Ovary (tissue), 7 donors: ENCODE measurements at regions not wholly inside any gene's neighbourhood (a gene's known extent, or its start where the extent isn't known, plus 50 kb on each side); places are given as distances from the start of the nearest gene placed in this dataset.

Experiments used
- DNase-seq, 5 donors: peaks; one replicate each; pipeline ENCODE4 v3.0.0-alpha.2; 2019 to 2020
- H3K27ac ChIP-seq, 2 donors: fragments of 200-600 bp; one replicate each; pipeline versions ENCODE4 v1.5.1 to v1.8.0; 2019 to 2022
- H3K27me3 ChIP-seq: fragments of 200-600 bp; one replicate; pipeline ENCODE4 v1.8.0; 2022
- H3K36me3 ChIP-seq: fragments of 200-600 bp; sonication (generic); one replicate; pipeline ENCODE4 v1.5.1; 2019
- H3K4me1 ChIP-seq: one replicate; pipeline ENCODE4 v1.8.1; 2013; ENCODE audit warnings: mild to moderate bottlenecking, moderate library complexity; ENCODE audit not compliant: insufficient read depth
- H3K4me3 ChIP-seq: fragments of 200-600 bp; sonication (generic); one replicate; pipeline ENCODE4 v1.5.1; 2017
- H3K9me3 ChIP-seq, 2 donors: fragments of 200-600 bp in 1 of 2; sonication (generic) in 1 of 2; one replicate each; pipeline versions ENCODE4 v1.5.1 to v1.8.1; 2013 to 2019; ENCODE audit warnings: mild to moderate bottlenecking in 1 of 2, moderate library complexity in 1 of 2
- CTCF ChIP-seq, 3 donors: fragments of 450-650 bp in 2 of 3; fragments of 200-600 bp in 1 of 3; IDR thresholded peaks; one replicate each; pipeline versions ENCODE4 v1.5.1 to v1.8.0; 2016 to 2022; ENCODE audit warnings: antibody characterized with exemption in 3 of 3, mild to moderate bottlenecking in 1 of 3
- EP300 ChIP-seq: sonication (generic); formaldehyde crosslinking; IDR thresholded peaks from one replicate; pipeline ENCODE4 v1.6.1; 2017; ENCODE audit warnings: antibody characterized with exemption
- POLR2A ChIP-seq: fragments of 450-650 bp; IDR thresholded peaks from one replicate; pipeline ENCODE4 v1.6.1; 2017; ENCODE audit warnings: antibody characterized with exemption, mild to moderate bottlenecking, moderate library complexity
- whole genome bisulfite sequencing, 3 donors: extraction: QIAGEN DNeasy Blood & Tissue Kit in 1 of 3; methylation state at CpG; one replicate each; pipeline versions ENCODE4 v1.1.5 to v1.1.7; 2013 to 2017; 5-methylcytosine and 5-hydroxymethylcytosine counted together
- intact Hi-C, 4 donors: fragments of 100-400 bp; cut with DNase I; formaldehyde crosslinking; loops; one replicate each; pipeline versions ENCODE4 v1.11.0 to v1.15.1; 2022 to 2023
- donor health status: DM: no; HTN: no; CAD: no; lungs with moderate emphysema.
- donor health status: DM: no; HTN: no; CAD: no.
- donor health status: Bipolar disorder and iron deficiency.
- donor health status: DM: no; HTN: no; CAD: no.
- donor health status: DM: yes; HTN: yes; CAD: no.

- Histone ChIP-seq H3K36me3 (no peaks in the 10 kb centered on the region), H3K9me3 (no peaks in the 10 kb centered on the region), H3K4me1 (no peaks in the 10 kb centered on the region), H3K4me3 (no peak overlapping the region), H3K27ac (no peak overlapping the region), H3K27me3 (no peaks in the 10 kb centered on the region)
- DNase-seq, result no peak
- WGBS, 3 donors, result 88 to 97% (median 94%) methylated on average over 1 of the region's 1 CpG
- intact Hi-C loops, result no loop called here
- TF ChIP-seq CTCF (IDR thresholded peaks at IDR 0.05) (no peak), POLR2A (no peak), EP300 (no peak)
Measured at GRCh38 chr5:35341189-35341588, 110.9 kb upstream of the PRLR start.

- no peaks in the 10 kb centered on the region for H3K36me3 ChIP-seq
- no peaks in the 10 kb centered on the region for H3K4me1 ChIP-seq
- no peak for DNase-seq
- 4 to 12% (median 9%) methylated on average over 1 of the region's 1 CpG for WGBS, 3 donors
- TF ChIP-seq EP300, result no peak
- TF ChIP-seq POLR2A, result no peak
- TF ChIP-seq CTCF (IDR thresholded peaks at IDR 0.05), result no peak
- no peak overlapping the region for H3K27ac ChIP-seq
- intact Hi-C loops, result no loop called here
- H3K9me3 ChIP-seq, result no peaks in the 10 kb centered on the region
- no peak overlapping the region for H3K4me3 ChIP-seq
- H3K27me3 ChIP-seq, result no peaks in the 10 kb centered on the region
Measured at GRCh38 chr5:35339616-35340100, 109.4 kb upstream of the PRLR start.

- Histone ChIP-seq H3K9me3 (no peaks in the 10 kb centered on the region), H3K27me3 (no peaks in the 10 kb centered on the region), H3K4me3 (no peak overlapping the region), H3K27ac (no peak overlapping the region), H3K36me3 (no peaks in the 10 kb centered on the region), H3K4me1 (no peaks in the 10 kb centered on the region)
- intact Hi-C loops, result no loop called here
- TF ChIP-seq EP300, result no peak
- no peak for TF ChIP-seq CTCF (IDR thresholded peaks at IDR 0.05)
- TF ChIP-seq POLR2A, result no peak
- 87 to 98% (median 95%) methylated on average over 1 of the region's 1 CpG for WGBS, 3 donors
- DNase-seq, result no peak
Measured at GRCh38 chr5:35339006-35339405, 108.7 kb upstream of the PRLR start.

GRCh38 chr5:35338157-35338453 lies 107.8 kb upstream of the PRLR start:
- no peak for DNase-seq
- Histone ChIP-seq H3K27ac (no peak overlapping the region), H3K4me1 (no peaks in the 10 kb centered on the region), H3K27me3 (no peaks in the 10 kb centered on the region), H3K9me3 (no peaks in the 10 kb centered on the region), H3K36me3 (no peaks in the 10 kb centered on the region), H3K4me3 (no peak overlapping the region)
- intact Hi-C loops, result no loop called here
- TF ChIP-seq CTCF (IDR thresholded peaks at IDR 0.05) (no peak), EP300 (no peak), POLR2A (no peak)
